Smooth muscle cell of the brain vasculature (primary cell): ENCODE measurements at regions not wholly inside any gene's neighbourhood (a gene's known extent, or its start where the extent isn't known, plus 50 kb on each side); places are given as distances from the start of the nearest gene placed in this dataset.
"Not testable (repeated sequence)": the region's sequence is repeated elsewhere in the genome, so short reads cannot be mapped to it uniquely, and the experiment has no call there.

Experiments
- DNase-seq: peaks from one replicate; pipeline ENCODE4 v3.0.0-alpha.2; 2012; ENCODE audit warnings: low read depth, low spot score

DNA sequence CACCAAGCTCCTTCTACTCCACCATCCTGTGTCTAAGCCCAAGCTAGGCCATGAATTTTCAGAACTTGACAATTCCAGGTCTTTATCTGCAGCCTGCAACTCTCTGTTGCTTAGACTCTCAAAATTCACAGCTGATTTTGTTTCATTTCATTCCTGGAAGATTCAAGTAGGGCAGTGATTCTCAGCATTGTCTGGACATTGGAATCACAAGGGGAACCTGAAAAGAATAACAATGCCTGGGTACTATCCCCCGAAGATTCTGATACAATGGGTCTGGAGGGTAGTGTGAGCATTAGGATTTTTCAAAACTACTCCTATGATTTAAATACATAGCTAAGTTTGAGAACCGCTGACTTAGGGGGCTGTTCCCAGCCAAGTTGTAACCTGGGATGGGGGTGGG, 534.7 kb upstream of the IL12A start:
- no peak for DNase-seq

DNA sequence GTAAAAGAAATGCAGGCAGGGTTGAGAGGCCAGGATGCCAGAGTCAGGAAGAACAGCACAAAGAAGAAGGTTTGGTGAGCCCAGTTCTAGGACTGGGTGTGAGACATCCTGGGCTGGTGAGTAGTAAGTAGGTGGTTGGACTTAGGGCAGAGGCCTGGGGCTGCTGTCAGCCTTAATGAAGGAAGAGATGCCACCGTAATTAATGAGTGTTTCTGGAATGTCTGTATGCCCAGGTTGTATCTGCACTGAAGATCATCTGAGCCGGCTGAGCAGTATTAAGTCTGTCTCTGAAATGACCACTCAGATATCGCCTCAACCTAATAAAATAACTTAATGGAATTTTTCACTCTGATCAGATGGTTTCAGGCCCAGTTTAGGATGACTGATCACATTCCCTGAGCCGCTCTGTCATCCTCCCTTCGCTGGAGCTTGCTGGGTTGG, 532.9 kb upstream of the IL12A start:
- DNase-seq: no peak

DNA sequence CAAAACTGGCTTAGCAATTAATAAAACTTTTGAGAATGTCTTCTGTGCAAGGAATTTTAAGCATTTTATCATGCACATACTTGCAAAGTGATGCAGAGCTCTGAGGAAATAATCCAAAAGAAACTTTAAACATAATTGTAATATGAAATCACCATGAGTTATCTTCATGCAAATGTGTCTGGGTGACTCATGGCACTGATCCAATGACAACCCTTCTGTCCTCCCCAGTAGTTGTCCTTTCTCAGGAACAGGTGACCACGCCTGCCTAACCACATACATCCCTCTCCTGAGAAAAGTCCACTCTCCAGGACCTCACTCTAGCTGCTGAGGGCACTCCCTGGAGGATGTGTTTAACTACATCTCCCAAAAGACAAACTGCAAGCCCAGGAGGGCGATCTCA, 530.6 kb upstream of the IL12A start:
- peak; percentile 12 for DNase-seq

DNA sequence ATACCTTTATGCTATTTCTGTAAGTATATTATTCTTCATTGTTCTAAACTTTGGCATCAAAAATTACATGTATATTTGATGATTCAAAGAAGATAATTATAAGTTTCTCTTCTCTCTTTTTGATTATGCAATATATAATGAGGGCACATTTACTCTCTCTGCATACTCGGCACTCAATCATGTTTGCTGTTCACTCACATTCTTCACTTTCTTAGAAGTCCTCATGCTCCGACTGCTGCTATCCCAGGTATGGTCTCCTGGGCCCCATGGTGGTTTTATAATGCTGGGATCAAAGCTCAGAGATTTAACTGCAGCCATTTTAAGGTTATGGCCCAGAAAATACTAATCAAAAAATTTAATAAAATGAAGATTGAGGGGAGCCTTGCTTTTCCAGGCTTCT, 529.7 kb upstream of the IL12A start:
- DNase-seq: no peak

DNA sequence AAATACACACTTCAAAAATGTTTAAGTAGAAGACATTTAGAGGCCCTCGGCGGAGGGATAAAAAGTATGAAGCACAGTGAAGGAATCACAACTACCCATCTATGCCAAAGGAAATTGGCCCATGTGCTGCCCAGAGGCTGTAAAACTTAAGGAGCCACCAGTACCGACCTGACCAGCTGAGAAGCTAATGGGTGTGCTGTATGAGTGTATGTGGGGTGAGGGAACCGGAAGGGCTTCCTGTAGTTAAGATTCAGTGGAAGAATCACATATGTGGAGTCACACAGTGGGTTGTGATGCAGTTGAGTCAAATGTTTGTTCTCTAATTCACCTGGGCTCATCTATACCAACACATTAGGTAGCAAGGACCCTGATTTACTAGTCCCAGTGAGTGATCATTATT, 516.0 kb upstream of the IL12A start:
- no peak for DNase-seq

DNA sequence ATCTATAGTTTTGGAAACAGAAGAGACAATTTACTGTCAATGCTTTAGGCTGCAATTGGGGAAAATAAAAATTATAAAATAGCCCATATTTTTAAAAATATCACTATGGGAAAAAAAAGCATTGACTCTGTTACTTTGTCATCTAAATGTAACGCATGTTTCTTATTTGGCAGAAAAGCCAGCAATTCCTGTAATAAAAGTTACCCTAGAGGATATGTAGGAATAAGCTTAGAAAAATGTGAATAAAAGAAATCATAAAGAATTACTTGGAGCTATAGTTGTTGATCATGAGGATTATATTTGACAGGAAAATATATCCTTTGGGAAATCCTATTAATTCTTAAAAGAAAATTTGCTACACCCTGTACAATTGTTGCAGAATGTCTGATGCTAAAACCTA, 515.4 kb upstream of the IL12A start:
- no peak for DNase-seq

DNA sequence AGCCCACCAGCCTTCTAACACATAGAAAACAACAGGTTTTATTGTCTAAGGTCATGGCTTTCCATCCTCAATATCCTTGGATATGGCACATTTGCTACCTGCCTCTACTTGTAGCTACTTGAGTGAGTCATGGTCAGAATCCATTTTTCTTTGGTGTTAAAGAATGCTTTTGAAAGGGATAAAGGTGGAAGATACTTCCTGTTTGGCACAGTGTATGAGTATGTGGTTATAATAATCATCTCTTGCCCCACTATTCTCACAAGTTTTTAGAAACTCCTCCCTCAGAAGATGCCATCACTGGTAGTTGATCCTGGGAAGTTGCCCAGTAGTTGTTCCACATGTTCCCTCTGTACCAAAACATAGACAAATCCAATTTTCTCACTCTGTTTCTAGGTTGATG, 508.6 kb upstream of the IL12A start:
- DNase-seq: no peak

DNA sequence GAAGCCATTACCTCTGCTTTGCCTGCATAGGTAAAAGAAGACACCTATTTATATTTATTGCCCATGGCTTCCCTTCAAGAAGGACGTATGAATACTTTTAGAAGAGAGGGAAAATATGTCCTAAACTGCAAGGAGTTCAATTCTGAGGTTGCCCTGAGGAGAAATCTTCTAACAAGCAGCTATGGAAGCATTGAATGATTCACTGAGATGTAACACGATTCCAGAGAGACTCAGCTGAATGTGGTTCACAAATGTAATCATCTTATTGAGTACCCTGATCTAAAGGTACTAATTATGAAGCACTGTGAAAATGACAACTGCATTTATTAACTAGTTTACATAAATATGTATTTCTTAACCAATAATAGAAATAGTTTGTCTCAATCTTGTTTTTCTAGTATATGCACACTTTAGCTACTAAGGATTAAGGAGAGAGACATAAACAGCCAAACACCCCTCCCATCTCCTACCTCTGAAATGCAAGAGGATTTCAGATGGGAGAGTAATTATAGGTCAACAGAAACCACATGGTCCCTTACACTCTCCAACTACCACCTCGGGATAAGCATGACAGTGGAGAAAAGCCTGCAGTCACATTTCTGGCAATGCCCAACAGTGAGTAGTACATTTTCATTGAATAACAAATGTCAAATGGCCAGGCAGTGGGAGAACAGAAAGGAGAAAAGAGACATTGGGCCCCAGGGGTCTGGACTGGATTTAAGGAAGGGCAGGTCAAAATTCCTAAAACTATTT, 506.2 kb upstream of the IL12A start:
- no peak for DNase-seq

DNA sequence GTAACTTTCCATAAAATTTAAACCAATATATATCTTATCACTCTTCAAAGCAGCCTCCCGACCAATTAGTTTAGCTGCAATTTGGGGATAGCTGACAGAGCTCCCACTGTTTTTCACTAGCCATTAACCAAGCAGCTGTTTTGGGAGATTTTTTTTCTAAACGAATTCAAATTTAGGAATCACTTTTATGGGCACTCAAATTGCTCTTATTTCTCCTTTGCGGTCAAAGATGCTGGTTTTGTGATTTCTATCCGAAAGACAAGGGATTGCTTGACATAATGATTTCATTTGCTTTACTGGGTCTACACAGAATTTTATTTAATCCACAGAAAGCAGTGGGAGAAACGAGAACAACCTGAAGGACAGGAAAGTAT, 505.7 kb upstream of the IL12A start:
- no peak for DNase-seq

DNA sequence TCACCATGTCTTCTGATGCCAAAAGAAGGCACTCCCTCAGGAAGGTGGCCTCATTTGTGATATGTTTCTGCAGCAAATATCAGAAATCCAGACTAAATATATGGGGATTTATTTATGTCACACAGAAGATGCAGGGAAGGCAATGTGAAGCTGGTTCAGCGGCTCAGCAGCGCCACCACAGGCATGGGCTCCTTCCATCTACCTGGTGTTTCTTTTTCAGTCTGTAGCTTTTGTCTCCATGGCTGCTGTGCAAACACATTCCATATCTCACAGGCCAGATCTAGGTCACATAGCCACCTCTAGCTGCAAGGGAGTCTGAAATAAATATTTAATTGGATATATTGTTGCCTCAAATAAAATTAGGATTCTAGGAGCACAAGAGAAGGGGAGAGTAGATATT, 502.1 kb upstream of the IL12A start:
- DNase-seq: no peak

DNA sequence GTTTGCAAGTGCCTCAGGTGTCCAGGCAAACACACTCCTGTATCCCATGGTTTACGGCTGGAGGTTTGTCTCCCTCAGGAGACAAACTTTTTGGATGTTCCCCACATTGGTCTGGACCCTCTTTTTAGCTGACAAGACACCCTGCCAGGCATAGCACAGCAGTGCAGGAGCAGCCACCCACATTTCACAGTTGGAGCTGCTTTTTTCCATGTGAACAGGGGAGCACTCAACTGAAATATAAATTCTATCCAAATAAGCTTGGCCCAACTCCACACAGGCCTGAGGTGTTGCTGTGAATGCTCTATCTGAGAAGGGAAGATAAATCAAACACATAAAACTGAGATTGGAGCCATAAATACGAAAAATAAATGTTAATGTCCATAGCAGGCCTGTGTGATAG, 501.3 kb upstream of the IL12A start:
- DNase-seq: no peak

DNA sequence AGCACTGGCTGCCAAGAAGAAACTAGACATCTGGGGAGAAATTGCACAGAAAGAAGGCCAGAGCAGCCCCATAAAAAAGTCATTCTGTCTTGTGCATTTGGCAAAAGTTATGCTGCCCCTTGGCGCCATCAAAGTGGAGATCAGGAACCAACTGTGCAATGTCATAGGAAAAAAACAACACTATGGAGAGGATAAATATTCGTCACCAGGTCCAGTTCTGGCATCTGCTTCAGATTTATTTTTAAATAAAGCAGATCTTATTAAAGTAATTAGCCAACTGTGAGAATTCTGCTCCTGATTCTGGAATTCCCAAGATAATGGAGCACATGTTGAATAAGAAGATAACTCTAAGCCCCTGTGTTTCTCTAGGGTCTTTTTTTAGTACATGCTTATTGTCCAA, 500.0 kb upstream of the IL12A start:
- no peak for DNase-seq

DNA sequence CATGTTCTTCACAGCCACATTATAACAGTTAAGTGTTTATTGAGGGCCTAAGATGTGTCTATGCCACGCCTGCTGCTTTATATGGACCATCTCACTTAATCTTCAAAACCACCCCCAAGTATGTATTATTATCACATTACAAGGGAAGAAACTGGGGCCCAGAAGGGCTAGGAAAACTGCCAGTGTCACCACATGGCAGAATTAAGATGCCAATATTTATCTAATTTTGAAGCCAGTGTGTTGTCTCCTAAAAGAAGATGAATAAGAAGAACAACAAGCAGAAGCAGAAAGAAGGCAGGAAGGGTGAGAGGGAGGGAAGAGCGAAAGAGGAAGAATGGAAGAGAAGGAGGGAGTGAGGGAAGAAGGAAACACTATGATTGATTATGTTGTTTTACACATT, 491.3 kb upstream of the IL12A start:
- DNase-seq: no peak

DNA sequence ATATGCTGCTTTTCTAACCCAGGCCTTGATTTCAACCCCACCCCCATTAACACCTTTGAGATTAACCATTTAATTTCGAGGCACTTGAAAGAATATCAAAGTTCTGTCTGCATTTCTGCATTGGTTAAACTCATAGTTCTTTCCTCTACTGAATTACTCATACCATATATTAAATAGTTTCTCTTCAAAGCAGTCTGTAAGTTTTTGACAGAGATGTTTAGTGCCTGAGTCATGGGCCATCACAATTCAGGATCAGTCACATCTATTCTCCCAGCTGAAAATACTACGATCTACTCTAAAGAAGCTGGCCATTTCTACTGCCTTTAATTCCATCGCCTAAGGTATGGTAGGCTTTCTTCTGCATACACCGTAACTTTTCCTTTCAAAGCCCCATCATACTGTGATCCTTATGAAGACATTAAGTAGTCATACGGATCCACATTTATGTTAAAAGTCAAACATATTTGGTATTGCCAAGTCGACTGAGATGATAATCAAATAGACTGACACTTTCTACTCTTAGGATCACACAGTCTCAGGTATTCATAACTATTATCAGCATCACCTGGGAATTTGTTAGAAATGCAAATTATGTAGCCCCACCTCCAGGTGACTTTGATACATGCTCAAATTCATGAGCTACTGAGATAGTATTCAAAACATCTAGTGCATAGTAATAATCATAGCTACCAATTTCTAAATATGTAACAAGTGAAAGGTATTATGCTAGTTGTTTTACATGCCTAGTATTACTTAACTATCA, 489.4 kb upstream of the IL12A start:
- no peak for DNase-seq

DNA sequence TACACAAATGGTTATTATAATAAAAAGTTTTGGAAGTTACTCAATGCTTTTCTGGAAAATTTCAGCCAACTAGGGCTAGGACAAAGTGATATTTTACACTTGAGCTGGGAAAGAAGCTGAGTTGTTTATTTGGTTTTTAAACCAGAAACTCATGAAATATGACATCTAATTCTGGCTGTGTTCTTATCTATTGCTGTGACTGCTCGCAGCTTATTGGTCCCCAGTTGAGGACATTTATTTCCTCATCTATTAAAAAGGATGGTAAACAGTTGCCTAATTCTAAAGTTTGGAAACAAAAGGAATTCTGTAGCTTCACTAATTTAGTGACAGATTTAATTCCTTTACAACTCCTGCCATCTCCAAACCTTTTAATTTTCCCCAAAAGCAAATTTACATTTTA, 487.6 kb upstream of the IL12A start:
- DNase-seq: no peak

DNA sequence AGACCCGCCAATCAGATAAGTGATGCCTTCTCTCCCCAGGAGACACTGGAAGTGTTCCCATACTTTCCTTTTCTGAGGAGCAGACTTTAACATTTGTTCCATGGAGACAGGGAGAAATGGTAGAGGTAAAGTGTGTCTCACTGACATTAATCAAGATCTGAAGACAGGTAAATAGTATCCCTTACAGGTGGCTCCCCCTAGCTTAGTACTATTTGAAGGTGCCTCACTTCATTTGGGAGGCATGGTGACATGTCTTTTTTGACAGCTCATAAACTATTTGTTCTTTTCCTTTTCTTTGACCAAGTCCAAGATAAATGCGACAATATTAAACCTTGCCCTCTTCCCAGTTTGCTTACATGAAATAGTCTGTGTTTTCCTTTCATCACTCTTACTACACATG, 485.6 kb upstream of the IL12A start:
- DNase-seq: no peak

DNA sequence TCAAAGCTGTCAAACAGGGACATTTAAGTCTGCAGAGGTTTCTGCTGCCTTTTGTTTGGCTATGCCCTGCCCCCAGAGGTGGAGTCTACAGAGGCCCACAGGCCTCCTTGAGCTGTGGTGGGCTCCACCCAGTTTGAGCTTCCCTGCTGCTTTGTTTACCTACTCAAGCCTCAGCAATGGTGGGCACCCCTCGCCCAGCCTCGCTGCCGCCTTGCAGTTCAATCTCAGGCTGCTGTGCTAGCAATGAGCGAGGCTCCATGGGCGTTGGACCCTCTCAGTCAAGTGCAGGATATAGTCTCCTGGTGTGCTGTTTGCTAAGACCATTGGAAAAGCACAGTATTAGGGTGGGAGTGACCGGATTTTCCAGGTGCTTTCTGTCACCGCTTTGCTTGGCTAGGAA, 477.6 kb upstream of the IL12A start:
- not testable (repeated sequence) for DNase-seq

DNA sequence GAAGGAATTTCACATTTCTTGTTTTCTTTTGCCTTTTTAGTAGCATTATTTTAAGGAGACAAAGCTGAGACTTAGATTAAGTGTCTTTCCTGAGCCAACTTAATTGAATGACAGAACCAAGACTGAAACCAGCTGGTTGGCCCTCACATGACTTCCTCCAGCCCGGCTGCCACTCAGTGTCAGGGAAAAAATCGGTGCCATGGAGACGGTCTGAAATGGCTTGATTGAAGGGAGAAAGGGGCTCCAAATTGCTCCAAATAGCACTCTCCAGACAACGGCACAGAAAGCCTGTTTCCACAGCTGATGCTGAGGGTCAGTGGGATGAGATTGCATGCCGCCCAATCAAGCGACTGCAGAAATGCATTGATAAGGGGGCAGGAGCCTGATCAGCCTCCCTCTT, 475.2 kb upstream of the IL12A start:
- DNase-seq: no peak

DNA sequence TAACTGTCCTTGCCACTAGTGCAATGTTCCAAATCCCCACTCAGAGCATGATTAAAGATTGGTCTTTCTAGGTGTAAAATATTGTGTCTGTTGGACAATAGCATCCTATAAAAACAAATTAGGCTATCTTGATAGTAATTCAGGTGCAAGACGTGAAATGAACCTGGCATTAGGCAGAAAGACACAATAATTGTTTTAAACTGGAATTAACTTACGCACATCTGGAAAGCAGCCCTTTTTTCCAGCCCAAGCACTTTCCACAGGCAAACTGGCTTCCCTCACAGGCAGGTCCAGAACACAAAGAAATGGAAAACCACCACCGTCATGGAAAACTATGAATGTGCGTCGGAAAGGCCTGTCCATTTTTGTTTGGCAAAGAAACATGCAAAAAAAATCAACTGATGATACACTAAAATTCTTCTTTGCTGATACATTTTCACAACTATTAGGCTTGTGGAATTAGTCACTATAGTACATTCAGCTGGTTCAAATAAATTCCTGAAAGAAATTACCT, 474.7 kb upstream of the IL12A start:
- DNase-seq: no peak

DNA sequence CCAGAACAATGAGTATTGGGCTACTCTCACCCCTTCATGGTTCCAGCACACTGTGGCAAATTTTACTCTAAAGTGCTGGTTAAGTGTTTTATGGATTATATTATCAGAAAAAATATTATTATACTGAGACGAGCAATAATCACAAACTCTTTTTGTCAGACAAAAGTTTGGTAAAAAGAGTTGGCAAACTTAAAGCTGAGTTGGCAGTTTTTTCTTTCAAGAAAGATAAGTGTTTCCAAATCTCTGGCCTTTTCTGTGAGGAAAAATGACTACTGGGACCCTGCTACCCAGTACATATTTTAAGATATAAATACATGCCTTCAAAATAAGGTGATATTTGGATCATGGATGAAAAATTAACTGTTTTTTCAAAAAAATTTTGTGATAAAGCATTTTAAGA, 471.5 kb upstream of the IL12A start:
- no peak for DNase-seq

DNA sequence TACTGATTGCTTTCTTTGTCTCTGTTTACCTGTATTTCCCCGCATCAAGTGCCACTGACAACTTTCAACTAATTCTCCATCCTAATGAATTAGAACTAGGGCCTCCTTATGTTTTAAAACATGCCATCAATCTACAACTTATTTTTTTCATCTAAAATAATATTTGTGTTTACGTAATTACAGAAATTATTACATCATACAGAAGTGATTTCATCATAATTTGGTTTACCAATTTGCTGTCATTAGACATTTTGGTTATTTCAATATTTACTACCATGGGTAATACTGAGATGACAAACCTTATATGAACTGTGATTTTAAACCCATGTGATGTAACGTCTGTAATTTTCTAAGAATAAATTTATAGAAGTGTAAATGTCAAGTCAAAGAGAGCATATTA, 468.0 kb upstream of the IL12A start:
- DNase-seq: no peak

DNA sequence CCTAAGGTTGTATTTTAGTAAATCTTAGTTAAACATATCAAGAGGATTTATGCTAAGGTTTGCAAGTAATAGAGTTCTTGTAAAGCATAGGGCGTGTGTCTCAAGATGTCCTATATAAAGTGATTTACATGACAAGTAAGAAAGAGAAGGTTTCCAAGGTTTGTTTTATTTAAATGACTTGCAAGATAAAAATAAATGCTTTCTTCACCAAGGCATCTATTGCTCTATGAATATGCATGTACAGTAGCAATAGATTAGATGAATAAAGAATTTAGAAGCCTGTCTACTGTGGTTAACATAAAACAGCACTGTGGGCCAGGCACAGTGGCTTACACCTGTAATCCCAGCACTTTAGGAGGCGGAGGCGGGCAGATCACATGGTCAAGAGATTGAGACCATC, 466.4 kb upstream of the IL12A start:
- no peak for DNase-seq

DNA sequence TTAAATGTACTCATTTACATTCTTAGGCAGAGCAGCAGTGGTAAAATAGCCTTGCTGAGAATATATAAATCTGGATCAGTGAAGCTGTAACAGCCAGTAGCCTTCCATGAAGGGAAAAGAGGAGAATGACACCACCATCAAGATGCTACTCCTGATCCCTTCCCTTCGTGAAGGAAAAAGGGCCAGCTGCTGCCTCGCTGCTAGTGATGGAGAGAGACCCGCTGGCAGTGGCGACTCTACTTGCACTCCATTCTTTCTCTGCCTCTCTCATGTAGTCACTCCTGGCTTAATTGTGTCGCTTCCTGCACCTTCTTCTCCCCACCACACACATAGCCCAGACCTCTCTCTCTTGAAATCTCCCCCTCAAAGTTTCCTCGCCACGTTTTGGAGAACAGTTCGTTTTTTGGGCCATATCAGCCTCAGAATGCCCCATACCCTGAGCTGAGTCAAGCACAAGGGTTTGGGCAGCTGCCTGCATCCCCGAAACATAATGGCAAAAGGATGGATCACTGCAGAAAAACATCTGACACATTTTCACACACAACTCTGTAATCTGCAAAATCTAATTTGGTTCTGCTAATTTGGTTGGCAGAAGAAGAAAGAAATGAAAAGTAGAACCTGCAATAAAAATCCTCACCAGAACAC, 460.3 kb upstream of the IL12A start:
- DNase-seq: no peak
